H1 (cell line): ENCODE measurements at regions not wholly inside any gene's neighbourhood (a gene's known extent, or its start where the extent isn't known, plus 50 kb on each side); places are given as distances from the start of the nearest gene placed in this dataset.

Experiments
- E2F6 ChIP-seq: IDR thresholded peaks from 2 replicates; pipeline ENCODE4 v1.6.1; 2012; ENCODE audit warnings: inconsistent platforms
- GTF2F1 ChIP-seq: IDR thresholded peaks from 2 replicates; pipeline ENCODE4 v1.6.1; 2012; ENCODE audit warnings: low read depth, low read length, improper control_type of control experiment, borderline replicate concordance
- RBBP5 ChIP-seq: IDR thresholded peaks from 2 replicates; pipeline ENCODE4 v1.7.1; 2012; ENCODE audit warnings: low read depth, mild to moderate bottlenecking, inconsistent platforms, low read length, moderate library complexity, borderline replicate concordance
- SIRT6 ChIP-seq: IDR thresholded peaks from one replicate; pipeline ENCODE4 v1.7.1; 2012; ENCODE audit warnings: low read length, inconsistent platforms
- SP4 ChIP-seq: IDR thresholded peaks from 2 replicates; pipeline ENCODE4 v1.6.1; 2012; ENCODE audit warnings: low read length, inconsistent platforms
- TAF7 ChIP-seq: optimal IDR thresholded peaks from 2 replicates; pipeline ENCODE3; 2011; ENCODE audit warnings: low read depth, mild to moderate bottlenecking, inconsistent platforms, low read length, moderate library complexity, borderline replicate concordance

- TF ChIP-seq SIRT6 (no peak), SP4 (no peak), GTF2F1 (no peak), TAF7 (no peak), RBBP5 (no peak), E2F6 (no peak)
Observed at GRCh38 chr20:16824664-16825063, 76.5 kb downstream of the OTOR start (continued).
